ENCODE measurements at regions not wholly inside any gene's neighbourhood (a gene's known extent, or its start where the extent isn't known, plus 50 kb on each side); places are given as distances from the start of the nearest gene placed in this dataset.

GRCh38 chr13:68051910-68052309 lies 821.8 kb upstream of the PCDH9 start:
- TF ChIP-seq, protein P1, sequence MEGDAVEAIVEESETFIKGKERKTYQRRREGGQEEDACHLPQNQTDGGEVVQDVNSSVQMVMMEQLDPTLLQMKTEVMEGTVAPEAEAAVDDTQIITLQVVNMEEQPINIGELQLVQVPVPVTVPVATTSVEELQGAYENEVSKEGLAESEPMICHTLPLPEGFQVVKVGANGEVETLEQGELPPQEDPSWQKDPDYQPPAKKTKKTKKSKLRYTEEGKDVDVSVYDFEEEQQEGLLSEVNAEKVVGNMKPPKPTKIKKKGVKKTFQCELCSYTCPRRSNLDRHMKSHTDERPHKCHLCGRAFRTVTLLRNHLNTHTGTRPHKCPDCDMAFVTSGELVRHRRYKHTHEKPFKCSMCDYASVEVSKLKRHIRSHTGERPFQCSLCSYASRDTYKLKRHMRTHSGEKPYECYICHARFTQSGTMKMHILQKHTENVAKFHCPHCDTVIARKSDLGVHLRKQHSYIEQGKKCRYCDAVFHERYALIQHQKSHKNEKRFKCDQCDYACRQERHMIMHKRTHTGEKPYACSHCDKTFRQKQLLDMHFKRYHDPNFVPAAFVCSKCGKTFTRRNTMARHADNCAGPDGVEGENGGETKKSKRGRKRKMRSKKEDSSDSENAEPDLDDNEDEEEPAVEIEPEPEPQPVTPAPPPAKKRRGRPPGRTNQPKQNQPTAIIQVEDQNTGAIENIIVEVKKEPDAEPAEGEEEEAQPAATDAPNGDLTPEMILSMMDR (IDR thresholded peaks at IDR 0.05) = no peak
- TF ChIP-seq, protein P2, sequence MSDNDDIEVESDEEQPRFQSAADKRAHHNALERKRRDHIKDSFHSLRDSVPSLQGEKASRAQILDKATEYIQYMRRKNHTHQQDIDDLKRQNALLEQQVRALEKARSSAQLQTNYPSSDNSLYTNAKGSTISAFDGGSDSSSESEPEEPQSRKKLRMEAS (IDR thresholded peaks at IDR 0.05; ENCODE audit: low read depth) = no peak
- TF ChIP-seq, protein P3, sequence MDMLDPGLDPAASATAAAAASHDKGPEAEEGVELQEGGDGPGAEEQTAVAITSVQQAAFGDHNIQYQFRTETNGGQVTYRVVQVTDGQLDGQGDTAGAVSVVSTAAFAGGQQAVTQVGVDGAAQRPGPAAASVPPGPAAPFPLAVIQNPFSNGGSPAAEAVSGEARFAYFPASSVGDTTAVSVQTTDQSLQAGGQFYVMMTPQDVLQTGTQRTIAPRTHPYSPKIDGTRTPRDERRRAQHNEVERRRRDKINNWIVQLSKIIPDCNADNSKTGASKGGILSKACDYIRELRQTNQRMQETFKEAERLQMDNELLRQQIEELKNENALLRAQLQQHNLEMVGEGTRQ (IDR thresholded peaks at IDR 0.05; ENCODE audit: borderline replicate concordance, low read depth, low read length) = no peak
- TF ChIP-seq YY1 (IDR thresholded peaks at IDR 0.05; ENCODE audit: low read depth) (no peak), GABPA (IDR thresholded peaks at IDR 0.05; ENCODE audit: low read depth) (no peak), POLR2AphosphoS5 (IDR thresholded peaks at IDR 0.05; ENCODE audit: low read depth, low read length) (no peak), TAF1 (IDR thresholded peaks at IDR 0.05; ENCODE audit: borderline replicate concordance, low read depth, low read length) (no peak), FOXM1 (IDR thresholded peaks at IDR 0.05; ENCODE audit: low read depth) (no peak)

Measured in SK-N-SH (cell line).